HepG2 (cell line): ENCODE measurements at regions not wholly inside any gene's neighbourhood (a gene's known extent, or its start where the extent isn't known, plus 50 kb on each side); places are given as distances from the start of the nearest gene placed in this dataset.

Experiments
- ATAC-seq: fragments of 200-7000 bp; cut with Tn5 transposase; 3 replicates; pipeline ENCODE4 v1.9.1; 2020; ENCODE audit warnings: mild to moderate bottlenecking, moderate library complexity
- BruUV-seq: library from RNA; stranded (reverse); fragments of 400-500 nt; replicated peaks from 2 replicates; lab custom pipeline; 2021; lab: Mats Ljungman, UMichigan
- CTCF ChIA-PET: fragments of 300-600 bp; formaldehyde crosslinking; extraction: SDS; loops from one replicate; lab custom pipeline; 2021; ENCODE audit warnings: low total read pairs, inconsistent platforms, low intra/inter-chr PET ratio; lab: Yijun Ruan, JAX
- POLR2A ChIA-PET: fragments of 350-600 bp; sonication (Branson Sonifier 250); formaldehyde crosslinking; loops from one replicate; lab custom pipeline; 2020; ENCODE audit warnings: antibody characterized with exemption, inconsistent platforms; lab: Yijun Ruan, JAX
- DNase-seq: peaks from one replicate; pipeline ENCODE4 v3.0.0-alpha.2; 2015; ENCODE audit warnings: low spot score
- FAIRE-seq: peaks from 3 replicates; lab custom pipeline; 2011; peaks lifted over from hg19 to GRCh38; lab: Jason Lieb, UNC
- H2AFZ ChIP-seq: one replicate; pipeline ENCODE4 v1.6.1; 2011; ENCODE audit warnings: low read length, inconsistent platforms
- H3K27ac ChIP-seq: fragments of 300-600 bp; 3 replicates; pipeline ENCODE4 v1.8.0; 2011; ENCODE audit warnings: mixed run types, mild to moderate bottlenecking, mixed read lengths, low read length, inconsistent platforms; ENCODE audit not compliant: insufficient read depth; ENCODE audit errors: extremely low read length
- H3K27me3 ChIP-seq, 2 experiments: fragments of 200-600 bp in 1 of 2; 2 replicates in 1 of 2; 3 replicates in 1 of 2; pipeline versions ENCODE4 v1.6.0 to v1.8.0; 2011; ENCODE audit warnings: low read length in 2 of 2, mild to moderate bottlenecking in 2 of 2, moderate library complexity in 2 of 2, inconsistent platforms in 1 of 2; ENCODE audit not compliant: insufficient read depth in 2 of 2, control insufficient read depth in 1 of 2
- H3K36me3 ChIP-seq, 2 experiments: fragments of 200-600 bp in 1 of 2; replicated peaks in 1 of 2; 2 replicates in 1 of 2; 3 replicates in 1 of 2; pipeline versions ENCODE4 v1.5.1 to v1.8.0; 2011; ENCODE audit warnings: low read length in 2 of 2, inconsistent platforms in 1 of 2; ENCODE audit not compliant: insufficient read depth in 2 of 2, control insufficient read depth in 1 of 2
- H3K4me1 ChIP-seq: 2 replicates; pipeline ENCODE4 v1.5.1; 2012; ENCODE audit warnings: low read length, inconsistent platforms; ENCODE audit not compliant: insufficient read depth
- H3K4me2 ChIP-seq: 2 replicates; pipeline ENCODE4 v1.6.0; 2011; ENCODE audit warnings: low read depth, low read length, inconsistent platforms
- H3K4me3 ChIP-seq, 3 experiments: fragments of 200-600 bp in 1 of 3; sonication (generic), shearing (Covaris generic) in 1 of 3; replicated peaks in 1 of 3; 2 replicates each; pipeline ENCODE4 v1.5.1; 2011 to 2016; ENCODE audit warnings: low read length in 3 of 3, inconsistent platforms in 2 of 3, low read depth in 2 of 3, mild to moderate bottlenecking in 2 of 3, control low read depth in 1 of 3, mixed read lengths in 1 of 3; ENCODE audit not compliant: insufficient read depth in 1 of 3
- H3K79me2 ChIP-seq: one replicate; pipeline ENCODE4 v1.6.1; 2011; ENCODE audit warnings: low read length, inconsistent platforms; ENCODE audit not compliant: insufficient read depth
- H3K9ac ChIP-seq: 2 replicates; pipeline ENCODE4 v1.6.0; 2011; ENCODE audit warnings: mild to moderate bottlenecking, low read depth, low read length, inconsistent platforms; ENCODE audit not compliant: insufficient read depth
- H3K9me3 ChIP-seq: 2 replicates; pipeline ENCODE4 v1.5.1; 2012; ENCODE audit warnings: mild to moderate bottlenecking, low read length
- H4K20me1 ChIP-seq: 2 replicates; pipeline ENCODE4 v1.6.0; 2011; ENCODE audit warnings: inconsistent platforms, mild to moderate bottlenecking, low read length, moderate library complexity; ENCODE audit not compliant: insufficient read depth
- CBX2 ChIP-seq, 2 experiments: fragments of 200-600 bp in 1 of 2; sonication (generic); formaldehyde crosslinking in 1 of 2; IDR thresholded peaks; 2 replicates each; pipeline versions ENCODE4 v1.7.0 to v1.8.1; 2018 to 2022; ENCODE audit warnings: low read depth in 2 of 2, low read length in 1 of 2, mild to moderate bottlenecking in 1 of 2, missing genetic modification reagents in 1 of 2
- MATR3 ChIP-seq: sonication (generic); formaldehyde crosslinking; IDR thresholded peaks from 2 replicates; pipeline ENCODE4 v1.4.0; 2020; ENCODE audit warnings: missing genetic modification reagents
- MED8 ChIP-seq: sonication (generic); formaldehyde crosslinking; IDR thresholded peaks from 2 replicates; pipeline ENCODE4 v1.8.1; 2023; ENCODE audit warnings: mild to moderate bottlenecking, missing genetic modification reagents; ENCODE audit not compliant: insufficient replicate concordance
- SIX4 ChIP-seq: sonication (generic); formaldehyde crosslinking; IDR thresholded peaks from 2 replicates; pipeline ENCODE4 v1.4.0; 2020; ENCODE audit warnings: missing genetic modification reagents
- THYN1 ChIP-seq: sonication (generic); formaldehyde crosslinking; IDR thresholded peaks from 2 replicates; pipeline ENCODE4 v1.8.1; 2023; ENCODE audit warnings: low read depth, mild to moderate bottlenecking, moderate library complexity, missing genetic modification reagents, borderline replicate concordance
- ZBTB8A ChIP-seq: sonication (generic); formaldehyde crosslinking; IDR thresholded peaks from 2 replicates; pipeline ENCODE4 v1.4.0; 2020; ENCODE audit warnings: mild to moderate bottlenecking, low read depth, missing genetic modification reagents, borderline replicate concordance
- ZNF382 ChIP-seq: sonication (generic); formaldehyde crosslinking; IDR thresholded peaks from 2 replicates; pipeline ENCODE4 v1.5.0; 2020; ENCODE audit warnings: missing genetic modification reagents, mild to moderate bottlenecking, borderline replicate concordance
- WGBS: methylation state at CpG from one replicate; pipeline ENCODE4 v1.1.6; 2017; ENCODE audit warnings: low lambda C conversion rate; 5-methylcytosine and 5-hydroxymethylcytosine counted together
- in situ Hi-C: cut with HindIII; loops from 2 replicates; pipeline ENCODE4 v1.10.0; 2017; ENCODE audit warnings: low pct_unique_long_range_greater_than_20kb; ENCODE audit not compliant: extremely low pct_ligation_motif_present
- intact Hi-C: fragments of 100-400 bp; cut with micrococcal nuclease; formaldehyde crosslinking; loops from one replicate; pipeline ENCODE4 v1.10.0; 2022; ENCODE audit not compliant: unreplicated experiment
- TF ChIP-seq, protein P1 (sequence below): sonication (generic); formaldehyde crosslinking; IDR thresholded peaks from 2 replicates; pipeline ENCODE4 v1.9.0; 2021; ENCODE audit warnings: missing genetic modification reagents, mild to moderate bottlenecking, borderline replicate concordance
- TF ChIP-seq, protein P2 (sequence below): sonication (generic); formaldehyde crosslinking; IDR thresholded peaks from 2 replicates; pipeline ENCODE4 v1.4.0; 2020; ENCODE audit warnings: mild to moderate bottlenecking, missing genetic modification reagents
- TF ChIP-seq, protein P3 (sequence below): sonication (generic); formaldehyde crosslinking; IDR thresholded peaks from 2 replicates; pipeline ENCODE4 v1.5.0; 2020; ENCODE audit warnings: mild to moderate bottlenecking, low read depth, missing genetic modification reagents, borderline replicate concordance

- H3K36me3 ChIP-seq: no peaks in the 10 kb centered on the region
- H3K4me2 ChIP-seq: no peak overlapping the region
- no peaks in the 10 kb centered on the region for H4K20me1 ChIP-seq
- H3K9me3 ChIP-seq: no peaks in the 10 kb centered on the region
- no peak for FAIRE-seq
- intact Hi-C loops: loop anchor here (10.0 kb wide), 1 partner anchor 112 kb away; no protein-coding TSS in a partner anchor
- TF ChIP-seq MATR3 (no peak), ZNF382 (no peak)
- TF ChIP-seq, protein P1, sequence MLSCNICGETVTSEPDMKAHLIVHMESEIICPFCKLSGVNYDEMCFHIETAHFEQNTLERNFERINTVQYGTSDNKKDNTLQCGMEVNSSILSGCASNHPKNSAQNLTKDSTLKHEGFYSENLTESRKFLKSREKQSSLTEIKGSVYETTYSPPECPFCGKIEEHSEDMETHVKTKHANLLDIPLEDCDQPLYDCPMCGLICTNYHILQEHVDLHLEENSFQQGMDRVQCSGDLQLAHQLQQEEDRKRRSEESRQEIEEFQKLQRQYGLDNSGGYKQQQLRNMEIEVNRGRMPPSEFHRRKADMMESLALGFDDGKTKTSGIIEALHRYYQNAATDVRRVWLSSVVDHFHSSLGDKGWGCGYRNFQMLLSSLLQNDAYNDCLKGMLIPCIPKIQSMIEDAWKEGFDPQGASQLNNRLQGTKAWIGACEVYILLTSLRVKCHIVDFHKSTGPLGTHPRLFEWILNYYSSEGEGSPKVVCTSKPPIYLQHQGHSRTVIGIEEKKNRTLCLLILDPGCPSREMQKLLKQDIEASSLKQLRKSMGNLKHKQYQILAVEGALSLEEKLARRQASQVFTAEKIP: no peak
- TF ChIP-seq, all 625 proteins: peak for 0
- Histone ChIP-seq H3K9ac (no peak overlapping the region), H3K4me1 (no peaks in the 10 kb centered on the region), H3K27ac (no peak overlapping the region), H3K27me3 (0 out of 5 replicates have a peak, but pooled peaks cover 1 to 5% of the 10 kb centered on the region in 2 experiments), H3K79me2 (no peaks in the 10 kb centered on the region), H3K4me3 (no peak overlapping the region), H2AFZ (no peak overlapping the region)
- DNase-seq (no peak), ATAC-seq (no peak)
- ChIA-PET POLR2A (no interaction called here), CTCF (no interaction called here)
- in situ Hi-C loops: no loop called here
- BruUV-seq: no TSS peak
- WGBS: 60% methylated on average over 5 of the region's 5 CpGs
Observed at GRCh38 chr4:26137288-26137687, 183.5 kb upstream of the RBPJ start.

GRCh38 chr4:26139310-26139924, 181.4 kb upstream of the RBPJ start:
- Histone ChIP-seq H3K9ac (no peak overlapping the region), H3K79me2 (no peaks in the 10 kb centered on the region), H3K27ac (no peak overlapping the region), H2AFZ (no peak overlapping the region), H3K27me3 (0 out of 5 replicates have a peak, but pooled peaks cover 1 to 5% of the 10 kb centered on the region in 2 experiments), H3K9me3 (no peaks in the 10 kb centered on the region), H4K20me1 (no peaks in the 10 kb centered on the region), H3K4me1 (peaks cover 1% of the 10 kb centered on the region; the same call in 1 of the 2 replicates), H3K4me2 (no peak overlapping the region), H3K36me3 (no peaks in the 10 kb centered on the region), H3K4me3 (no peak overlapping the region)
- DNase-seq: no peak
- 21% methylated on average over 3 of the region's 4 CpGs for WGBS
- CTCF ChIA-PET: no interaction called here
- no peak for ATAC-seq
- BruUV-seq: no TSS peak
- in situ Hi-C loops: no loop called here
- POLR2A ChIA-PET: no interaction called here
- intact Hi-C loops: loop anchor here (10.0 kb wide), 1 partner anchor 115 kb away; no protein-coding TSS in a partner anchor
- no peak for FAIRE-seq
- TF ChIP-seq, protein P2, sequence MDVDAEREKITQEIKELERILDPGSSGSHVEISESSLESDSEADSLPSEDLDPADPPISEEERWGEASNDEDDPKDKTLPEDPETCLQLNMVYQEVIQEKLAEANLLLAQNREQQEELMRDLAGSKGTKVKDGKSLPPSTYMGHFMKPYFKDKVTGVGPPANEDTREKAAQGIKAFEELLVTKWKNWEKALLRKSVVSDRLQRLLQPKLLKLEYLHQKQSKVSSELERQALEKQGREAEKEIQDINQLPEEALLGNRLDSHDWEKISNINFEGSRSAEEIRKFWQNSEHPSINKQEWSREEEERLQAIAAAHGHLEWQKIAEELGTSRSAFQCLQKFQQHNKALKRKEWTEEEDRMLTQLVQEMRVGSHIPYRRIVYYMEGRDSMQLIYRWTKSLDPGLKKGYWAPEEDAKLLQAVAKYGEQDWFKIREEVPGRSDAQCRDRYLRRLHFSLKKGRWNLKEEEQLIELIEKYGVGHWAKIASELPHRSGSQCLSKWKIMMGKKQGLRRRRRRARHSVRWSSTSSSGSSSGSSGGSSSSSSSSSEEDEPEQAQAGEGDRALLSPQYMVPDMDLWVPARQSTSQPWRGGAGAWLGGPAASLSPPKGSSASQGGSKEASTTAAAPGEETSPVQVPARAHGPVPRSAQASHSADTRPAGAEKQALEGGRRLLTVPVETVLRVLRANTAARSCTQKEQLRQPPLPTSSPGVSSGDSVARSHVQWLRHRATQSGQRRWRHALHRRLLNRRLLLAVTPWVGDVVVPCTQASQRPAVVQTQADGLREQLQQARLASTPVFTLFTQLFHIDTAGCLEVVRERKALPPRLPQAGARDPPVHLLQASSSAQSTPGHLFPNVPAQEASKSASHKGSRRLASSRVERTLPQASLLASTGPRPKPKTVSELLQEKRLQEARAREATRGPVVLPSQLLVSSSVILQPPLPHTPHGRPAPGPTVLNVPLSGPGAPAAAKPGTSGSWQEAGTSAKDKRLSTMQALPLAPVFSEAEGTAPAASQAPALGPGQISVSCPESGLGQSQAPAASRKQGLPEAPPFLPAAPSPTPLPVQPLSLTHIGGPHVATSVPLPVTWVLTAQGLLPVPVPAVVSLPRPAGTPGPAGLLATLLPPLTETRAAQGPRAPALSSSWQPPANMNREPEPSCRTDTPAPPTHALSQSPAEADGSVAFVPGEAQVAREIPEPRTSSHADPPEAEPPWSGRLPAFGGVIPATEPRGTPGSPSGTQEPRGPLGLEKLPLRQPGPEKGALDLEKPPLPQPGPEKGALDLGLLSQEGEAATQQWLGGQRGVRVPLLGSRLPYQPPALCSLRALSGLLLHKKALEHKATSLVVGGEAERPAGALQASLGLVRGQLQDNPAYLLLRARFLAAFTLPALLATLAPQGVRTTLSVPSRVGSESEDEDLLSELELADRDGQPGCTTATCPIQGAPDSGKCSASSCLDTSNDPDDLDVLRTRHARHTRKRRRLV (CRISPR knock-in tag): no peak
- TF ChIP-seq SIX4 (CRISPR knock-in tag) (no peak), MED8 (no peak), ZBTB8A (no peak), THYN1 (CRISPR knock-in tag) (no peak), CBX2 (IDR thresholded peaks at IDR 0.05; ENCODE audit: low read depth, low read length) (no peak), CBX2 (CRISPR knock-in tag; IDR thresholded peaks at IDR 0.05; ENCODE audit: low read depth) (no peak)
- TF ChIP-seq, protein P3, sequence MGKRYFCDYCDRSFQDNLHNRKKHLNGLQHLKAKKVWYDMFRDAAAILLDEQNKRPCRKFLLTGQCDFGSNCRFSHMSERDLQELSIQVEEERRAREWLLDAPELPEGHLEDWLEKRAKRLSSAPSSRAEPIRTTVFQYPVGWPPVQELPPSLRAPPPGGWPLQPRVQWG (CRISPR knock-in tag): no peak
